ENCODE measurements at regions not wholly inside any gene's neighbourhood (a gene's known extent, or its start where the extent isn't known, plus 50 kb on each side); places are given as distances from the start of the nearest gene placed in this dataset.

- DNase-seq (ENCODE audit: low read depth in 4 of 4, low spot score in 2 of 4), result peak in 1 of 4 donors; percentile 37
Measured at GRCh38 chr16:86984343-86984742, 332.8 kb downstream of the C16orf95 start.

- DNase-seq (ENCODE audit: low read depth in 4 of 4, low spot score in 2 of 4), result no peak
Measured at GRCh38 chr16:86984991-86985647, 332.1 kb downstream of the C16orf95 start.

GRCh38 chr16:86985648-86986015, 331.6 kb downstream of the C16orf95 start:
- DNase-seq (ENCODE audit: low read depth in 4 of 4, low spot score in 2 of 4), result no peak

- DNase-seq (ENCODE audit: low read depth in 4 of 4, low spot score in 2 of 4), result no peak
Measured at GRCh38 chr16:86986136-86986535, 331.1 kb downstream of the C16orf95 start.

- no peak for DNase-seq (ENCODE audit: low read depth in 4 of 4, low spot score in 2 of 4)
Measured at GRCh38 chr16:86986809-86987487, 330.2 kb downstream of the C16orf95 start.

- DNase-seq (ENCODE audit: low read depth in 4 of 4, low spot score in 2 of 4), result no peak
Measured at GRCh38 chr16:86987746-86988670, 329.2 kb downstream of the C16orf95 start.

GRCh38 chr16:86988920-86989696, 328.1 kb downstream of the C16orf95 start:
- DNase-seq (ENCODE audit: low read depth in 4 of 4, low spot score in 2 of 4), result no peak

- DNase-seq (ENCODE audit: low read depth in 4 of 4, low spot score in 2 of 4), result no peak
Measured at GRCh38 chr16:86990451-86990850, 326.7 kb downstream of the C16orf95 start.

GRCh38 chr16:86991679-86992078, 325.5 kb downstream of the C16orf95 start:
- no peak for DNase-seq (ENCODE audit: low read depth in 4 of 4, low spot score in 2 of 4)

GRCh38 chr16:86992587-86992986, 324.6 kb downstream of the C16orf95 start:
- no peak for DNase-seq (ENCODE audit: low read depth in 4 of 4, low spot score in 2 of 4)

GRCh38 chr16:86993426-86994110, 323.6 kb downstream of the C16orf95 start:
- DNase-seq (ENCODE audit: low read depth in 4 of 4, low spot score in 2 of 4), result no peak

GRCh38 chr16:86994215-86994614, 323.0 kb downstream of the C16orf95 start:
- DNase-seq (ENCODE audit: low read depth in 4 of 4, low spot score in 2 of 4), result no peak

- DNase-seq (ENCODE audit: low read depth in 4 of 4, low spot score in 2 of 4), result peak in 1 of 4 donors; percentile 48
Measured at GRCh38 chr16:86994651-86995171, 322.5 kb downstream of the C16orf95 start.

GRCh38 chr16:86995456-86995855, 321.7 kb downstream of the C16orf95 start:
- no peak for DNase-seq (ENCODE audit: low read depth in 4 of 4, low spot score in 2 of 4)

- DNase-seq (ENCODE audit: low read depth in 4 of 4, low spot score in 2 of 4), result no peak
Measured at GRCh38 chr16:86996081-86996480, 321.1 kb downstream of the C16orf95 start.

- DNase-seq (ENCODE audit: low read depth in 4 of 4, low spot score in 2 of 4), result no peak
Measured at GRCh38 chr16:86997058-86997457, 320.1 kb downstream of the C16orf95 start.

- no peak for DNase-seq (ENCODE audit: low read depth in 4 of 4, low spot score in 2 of 4)
Measured at GRCh38 chr16:86998196-86999001, 318.8 kb downstream of the C16orf95 start.

- no peak for DNase-seq (ENCODE audit: low read depth in 4 of 4, low spot score in 2 of 4)
Measured at GRCh38 chr16:87000001-87000400, 317.2 kb downstream of the C16orf95 start.

Data from left renal cortex interstitium (tissue), 4 donors.